HG03108 (cell line): ENCODE measurements at regions not wholly inside any gene's neighbourhood (a gene's known extent, or its start where the extent isn't known, plus 50 kb on each side); places are given as distances from the start of the nearest gene placed in this dataset.
"Not testable (repeated sequence)": the region's sequence is repeated elsewhere in the genome, so short reads cannot be mapped to it uniquely, and the experiment has no call there.

ENCODE experiments used
- ATAC-seq: cut with Tn5 transposase; IDR thresholded peaks from one replicate; pipeline ENCODE4 v1.9.1; 2021; ENCODE audit warnings: moderate library complexity; ENCODE audit not compliant: unreplicated experiment

DNA sequence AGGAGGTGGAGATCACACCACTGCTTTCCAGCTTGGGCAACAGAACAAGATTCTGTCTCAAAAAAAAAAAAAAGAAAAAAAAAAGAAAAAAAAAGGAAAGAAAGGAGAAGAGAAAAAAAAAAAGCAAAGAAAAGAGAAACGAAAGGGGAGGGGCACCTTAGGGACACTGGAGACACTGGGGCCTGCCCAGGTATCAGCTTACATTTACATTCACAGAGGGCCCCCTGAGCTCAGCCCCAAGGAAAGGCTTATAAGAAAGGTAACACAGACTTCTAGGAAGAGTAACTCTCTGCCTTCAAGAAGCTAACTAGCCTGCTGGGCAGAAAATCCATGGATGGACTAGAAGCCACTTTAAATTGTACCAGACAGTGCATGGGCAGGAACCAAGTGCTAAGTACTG lies 108.8 kb downstream of the NPY start:
- no peak for ATAC-seq

DNA sequence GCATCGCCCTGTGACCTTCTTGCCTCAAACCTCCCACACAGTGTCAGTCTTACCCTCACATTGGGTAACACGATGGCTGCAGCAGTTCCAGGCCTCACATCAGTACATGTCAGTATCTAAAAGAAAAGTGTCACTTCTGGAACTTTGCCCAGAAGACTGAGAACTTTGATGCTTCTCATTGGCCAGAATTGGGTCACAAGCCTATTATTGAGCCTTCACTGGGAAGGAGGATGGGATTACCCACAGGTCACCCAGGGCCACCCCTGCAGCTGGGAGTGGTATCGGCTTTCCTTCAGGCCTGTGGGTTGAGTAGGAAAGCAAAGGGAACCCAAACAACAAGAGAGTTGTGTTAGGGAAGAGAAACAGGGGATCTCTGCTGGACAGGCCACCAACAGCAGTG lies 111.5 kb downstream of the NPY start:
- ATAC-seq, result no peak

DNA sequence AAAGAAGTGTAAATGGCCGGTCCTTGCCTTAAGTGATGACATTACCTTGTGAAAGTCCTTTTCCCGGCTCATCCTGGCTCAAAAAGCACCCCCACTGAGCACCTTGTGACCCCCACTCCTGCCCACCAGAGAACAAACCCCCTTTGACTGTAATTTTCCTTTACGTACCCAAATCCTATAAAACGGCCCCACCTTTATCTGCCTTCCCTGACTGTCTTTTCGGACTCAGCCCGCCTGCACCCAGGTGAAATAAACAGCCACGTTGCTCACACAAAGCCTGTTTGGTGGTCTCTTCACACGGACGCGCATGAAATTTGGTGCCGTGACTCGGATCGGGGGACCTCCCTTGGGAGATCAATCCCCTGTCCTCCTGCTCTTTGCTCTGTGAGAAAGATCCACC lies 112.4 kb downstream of the NPY start:
- ATAC-seq, result not testable (repeated sequence)

DNA sequence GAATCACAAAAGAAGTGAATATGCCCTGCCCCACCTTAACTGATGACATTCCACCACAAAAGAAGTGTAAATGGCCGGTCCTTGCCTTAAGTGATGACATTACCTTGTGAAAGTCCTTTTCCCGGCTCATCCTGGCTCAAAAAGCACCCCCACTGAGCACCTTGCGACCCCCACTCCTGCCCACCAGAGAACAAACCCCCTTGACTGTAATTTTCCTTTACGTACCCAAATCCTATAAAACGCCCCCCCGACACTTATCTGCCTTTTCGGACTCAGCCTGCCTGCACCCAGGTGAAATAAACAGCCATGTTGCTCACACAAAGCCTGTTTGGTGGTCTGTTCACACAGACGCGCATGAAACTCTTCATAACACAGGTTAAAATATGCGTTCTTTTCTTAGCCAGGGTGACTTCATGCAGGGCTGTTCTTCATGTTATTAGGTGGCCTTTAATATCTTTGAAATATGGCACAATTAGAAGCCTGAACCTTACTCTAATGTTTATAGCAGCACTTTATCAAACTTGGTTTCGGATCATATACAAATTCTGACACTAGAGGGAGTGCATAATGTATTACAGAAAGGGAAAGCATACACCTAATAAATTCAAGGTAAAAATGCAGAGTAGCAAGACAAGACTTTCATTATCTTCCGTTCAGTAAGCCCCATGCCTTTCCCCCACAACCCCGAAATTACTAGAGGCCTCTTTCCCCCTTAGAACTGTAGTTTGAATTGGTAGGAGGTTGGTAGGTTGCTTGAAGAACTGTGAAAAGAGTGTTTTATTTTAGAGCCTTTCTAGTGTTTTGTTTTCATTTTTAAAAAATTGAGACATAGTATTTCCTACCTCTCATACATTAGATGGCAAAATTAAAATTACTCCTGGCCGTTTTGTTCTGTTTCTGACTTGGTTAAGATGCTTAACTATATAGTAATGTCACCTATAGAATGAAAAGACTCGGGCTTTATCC lies 117.9 kb downstream of the NPY start:
- no peak for ATAC-seq

DNA sequence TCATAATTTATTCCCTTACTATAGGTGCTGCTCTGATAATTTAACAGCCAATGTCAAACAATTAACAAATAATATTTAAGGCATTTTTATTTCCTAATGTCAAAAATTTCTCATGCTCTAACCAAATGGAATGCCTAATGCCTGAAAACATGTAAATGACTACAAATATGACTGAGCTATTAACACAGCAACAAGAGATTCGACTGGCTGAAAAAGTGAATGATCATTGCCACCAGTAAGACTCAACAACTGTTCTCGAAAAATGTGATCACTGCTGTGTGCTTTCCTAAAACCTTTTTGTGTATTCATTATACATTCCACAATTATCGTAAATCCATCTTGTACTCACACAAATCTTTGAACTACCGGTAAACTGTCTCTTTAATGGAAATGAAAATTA lies 118.7 kb downstream of the NPY start:
- ATAC-seq, result no peak

DNA sequence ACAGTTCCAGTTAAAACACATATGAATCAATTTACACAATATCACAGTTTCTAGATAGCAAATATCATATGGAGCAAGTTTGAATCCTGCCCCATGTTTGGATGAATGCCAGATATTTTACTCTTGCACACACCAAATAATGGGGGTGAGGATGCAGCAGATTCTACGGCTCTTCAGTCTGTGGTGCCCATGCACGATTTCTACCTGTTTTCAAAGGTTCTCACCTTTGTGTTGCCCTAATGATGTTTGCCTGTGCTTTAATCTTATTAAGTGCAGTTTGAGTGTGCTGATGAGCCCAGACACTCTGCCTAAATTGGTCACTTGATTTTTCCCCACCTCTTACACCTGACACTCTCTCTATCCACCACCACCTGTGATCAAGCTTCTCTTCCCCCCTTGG lies 119.6 kb downstream of the NPY start:
- no peak for ATAC-seq

DNA sequence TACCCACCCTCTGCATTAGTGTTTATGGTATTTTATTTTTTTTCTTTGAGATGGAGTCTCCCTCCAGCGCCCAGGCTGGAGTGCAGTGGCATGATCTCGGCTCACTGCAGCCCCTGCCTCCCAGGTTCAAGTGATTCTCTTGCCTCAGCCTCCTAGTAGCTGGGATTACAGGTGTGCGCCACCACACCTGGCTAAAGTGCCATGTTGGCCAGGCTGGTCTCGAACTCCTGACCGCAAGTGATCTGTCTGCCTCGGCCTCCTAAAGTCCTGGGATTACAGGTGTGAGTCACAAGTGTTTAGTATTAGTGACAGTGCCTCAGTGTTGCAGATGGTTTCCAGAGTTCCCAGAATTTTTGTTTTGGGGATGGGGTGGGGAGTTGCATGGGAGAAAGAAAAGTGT lies 120.3 kb downstream of the NPY start:
- no peak for ATAC-seq

DNA sequence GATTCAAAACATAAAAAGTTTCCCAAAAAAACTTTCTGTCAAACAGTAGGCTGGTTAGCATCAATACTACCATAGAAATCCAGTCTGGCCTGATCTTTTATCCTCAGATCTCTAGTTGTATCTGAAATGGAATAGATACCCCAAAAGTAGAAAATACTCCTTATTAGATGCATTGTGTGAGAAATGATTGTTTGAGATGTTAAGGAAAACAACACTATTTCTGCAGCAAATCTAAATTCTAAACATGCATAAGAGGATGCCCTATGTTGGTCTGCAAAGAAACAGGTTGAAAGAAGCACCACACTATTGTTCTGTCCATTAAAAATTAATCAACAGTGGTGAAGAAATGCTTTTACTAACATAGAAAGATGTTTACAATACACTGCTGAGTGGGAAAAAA lies 121.0 kb downstream of the NPY start:
- ATAC-seq, result no peak

DNA sequence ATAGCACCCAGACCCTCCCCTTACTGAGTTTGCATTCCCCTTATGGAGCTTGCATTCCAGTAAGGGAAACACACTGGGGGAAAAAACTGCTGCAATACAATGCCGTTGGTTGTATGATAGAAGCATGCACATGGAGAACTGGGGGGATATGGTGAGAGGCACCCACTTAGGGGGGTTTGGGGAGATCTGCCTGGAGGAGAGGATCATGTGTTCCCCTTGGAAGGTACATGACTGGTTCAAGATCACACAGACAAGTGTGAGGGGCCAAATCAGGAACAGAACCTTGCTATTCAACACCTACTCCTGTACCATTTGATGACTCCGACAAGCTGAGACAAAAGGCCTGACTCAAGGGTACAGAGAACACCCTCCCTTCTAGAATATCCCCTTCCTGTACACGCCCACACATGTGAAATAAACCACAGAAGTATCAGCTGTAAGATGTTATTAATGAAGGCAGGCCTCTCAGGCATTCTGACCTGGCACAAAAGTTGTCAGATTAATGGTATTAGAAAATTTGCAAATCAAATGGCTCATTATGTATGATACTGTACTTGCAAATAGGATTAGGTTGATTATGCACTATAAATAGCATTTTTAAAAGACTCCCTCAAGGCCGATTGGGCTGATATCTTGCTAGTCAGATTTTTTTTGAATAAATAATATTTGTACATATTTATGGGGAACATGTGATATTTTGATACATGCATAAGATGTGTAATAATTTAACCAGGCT lies 122.2 kb downstream of the NPY start:
- no peak for ATAC-seq

DNA sequence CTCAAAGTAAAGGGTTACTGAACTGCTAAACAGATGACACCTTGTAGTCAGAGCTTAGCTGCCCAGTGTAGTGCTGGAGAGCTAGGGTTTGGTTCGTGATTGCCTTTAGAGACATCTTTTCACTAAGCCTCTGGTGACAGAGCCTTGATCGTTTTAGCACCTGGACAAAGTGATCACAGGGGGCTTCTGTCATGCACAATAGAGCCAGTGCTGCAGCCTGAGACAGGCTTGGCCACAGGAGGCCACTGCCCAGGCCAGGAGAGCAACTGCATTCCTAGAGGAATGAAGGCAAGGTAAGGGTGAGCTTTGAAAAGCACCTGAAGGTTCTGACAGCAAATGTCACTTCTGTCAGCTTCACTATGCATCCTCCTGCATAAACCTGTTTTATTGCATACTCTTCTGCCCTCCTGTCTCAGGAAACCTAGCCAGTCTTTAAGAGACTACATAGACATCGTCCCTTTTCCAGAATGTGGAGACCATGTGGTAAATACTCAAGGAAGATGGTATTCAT lies 122.9 kb downstream of the NPY start:
- ATAC-seq, result no peak

DNA sequence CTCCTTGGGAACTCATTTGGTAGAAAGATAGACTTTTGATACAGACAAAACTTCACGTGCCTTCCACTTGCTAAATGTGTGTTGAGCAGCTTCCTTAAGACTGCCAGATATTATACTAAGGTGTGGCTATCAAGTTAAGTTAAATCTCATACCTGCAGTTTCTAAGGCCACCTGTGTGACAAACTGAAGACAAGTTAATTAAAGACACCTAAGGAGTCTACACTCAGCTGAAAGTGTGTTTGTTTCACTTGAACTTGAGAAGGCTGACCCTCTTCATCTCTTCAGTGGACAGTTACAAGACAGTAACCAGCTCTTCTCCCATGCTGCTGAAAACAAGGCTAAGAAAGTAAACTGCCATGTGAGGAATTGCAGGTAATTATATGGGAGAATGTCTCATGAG lies 124.0 kb downstream of the NPY start:
- no peak for ATAC-seq

DNA sequence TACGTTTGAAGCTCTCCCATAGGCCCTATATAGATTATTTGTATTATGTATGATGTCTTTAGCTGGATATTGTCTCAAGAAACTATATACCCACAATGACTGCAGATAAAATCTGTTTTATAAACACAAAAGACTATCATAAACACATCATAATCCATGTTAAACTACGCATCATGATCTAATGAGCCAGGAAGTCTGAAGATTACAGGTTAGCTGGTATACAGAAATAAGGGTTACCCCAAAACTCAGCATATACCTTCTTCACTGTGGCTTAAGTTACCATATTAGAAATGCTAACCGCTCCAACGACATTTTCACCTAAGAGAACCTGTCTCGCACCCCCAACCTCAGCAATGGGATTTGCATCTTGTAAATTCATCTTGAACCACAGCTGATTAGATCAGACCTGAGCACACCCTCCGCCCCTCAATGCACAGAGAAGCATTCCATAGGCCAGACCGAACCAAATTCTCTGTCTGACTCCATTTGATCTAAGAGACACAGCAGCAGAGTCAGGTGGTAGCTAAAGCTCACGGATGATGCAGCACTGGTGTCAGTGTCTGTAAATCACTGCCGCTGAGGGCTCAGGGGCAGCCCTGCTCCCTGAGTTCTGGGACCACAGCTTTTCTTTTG lies 124.9 kb downstream of the NPY start:
- ATAC-seq, result no peak

DNA sequence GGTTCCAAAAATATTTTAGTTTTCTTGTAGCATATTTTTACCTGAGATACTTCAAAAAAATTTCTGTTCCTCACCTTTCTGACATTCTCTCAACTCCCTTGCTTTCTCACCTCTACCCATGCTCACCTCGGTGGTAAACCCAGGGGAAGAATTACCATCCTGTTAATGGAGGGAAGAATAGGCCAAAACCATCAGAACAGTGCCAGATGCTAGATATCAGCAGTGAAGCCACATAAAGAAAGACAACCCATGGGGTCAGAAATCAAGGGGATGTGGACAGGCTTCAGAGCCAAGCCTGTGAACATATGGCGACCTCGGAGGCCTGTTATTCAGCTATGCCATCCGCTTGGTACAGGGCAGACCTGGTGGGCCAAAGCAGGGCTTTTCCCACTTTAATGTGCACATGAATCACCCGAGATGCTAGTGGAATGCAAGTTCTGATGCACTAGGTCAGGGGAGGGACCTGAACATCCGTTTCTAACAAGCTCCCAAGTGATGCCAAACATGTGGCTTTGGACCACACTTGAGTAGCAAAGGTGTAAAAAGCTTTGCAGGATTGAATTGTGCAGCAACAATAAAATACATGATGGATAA lies 125.5 kb downstream of the NPY start:
- no peak for ATAC-seq

DNA sequence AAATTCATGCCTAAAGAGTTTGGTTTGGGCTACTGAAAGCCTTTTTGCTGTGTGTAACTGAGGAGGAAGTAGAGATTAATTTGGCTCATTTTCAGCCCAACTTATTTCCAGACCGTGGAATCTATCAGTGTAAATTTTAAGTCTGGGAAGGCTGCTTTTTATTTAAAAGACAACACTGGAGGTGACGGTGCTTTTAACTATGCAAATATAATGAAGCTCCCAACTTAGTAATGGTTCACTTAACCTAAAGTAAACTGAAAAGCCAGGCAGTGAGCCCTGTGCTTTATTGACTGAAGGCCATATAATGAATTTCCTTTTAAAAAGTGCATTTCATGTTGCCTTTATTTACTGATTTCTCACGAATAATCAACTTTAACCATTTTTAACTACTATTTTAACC lies 127.2 kb downstream of the NPY start:
- no peak for ATAC-seq

DNA sequence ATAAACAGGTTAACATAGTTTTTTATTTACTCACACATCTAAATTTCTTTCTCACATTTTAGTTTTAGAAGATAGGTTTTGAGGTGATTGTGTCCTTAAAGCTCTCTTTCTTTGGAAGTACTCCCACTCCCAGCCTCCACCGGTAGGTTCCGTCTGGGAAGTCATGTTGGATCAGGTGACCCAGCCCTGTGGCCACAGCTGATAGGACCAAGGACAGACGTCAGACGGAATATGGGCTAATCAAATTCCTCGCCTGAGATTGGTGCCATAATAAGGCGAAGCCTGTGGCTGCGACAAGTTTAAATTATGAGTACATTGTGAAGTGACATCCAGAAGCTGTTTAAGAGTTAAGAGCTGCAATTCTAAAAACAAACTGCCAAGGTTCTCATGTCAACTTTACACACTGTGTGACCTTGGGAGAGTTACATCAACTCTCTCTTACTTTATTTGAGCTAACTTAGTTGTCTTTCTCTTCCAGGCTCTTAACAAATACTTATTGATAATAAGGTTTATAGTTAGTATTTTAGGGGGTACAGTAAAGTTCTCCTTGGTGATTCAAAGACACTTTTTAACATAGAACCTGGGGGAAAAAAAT lies 133.6 kb downstream of the NPY start:
- ATAC-seq, result no peak

DNA sequence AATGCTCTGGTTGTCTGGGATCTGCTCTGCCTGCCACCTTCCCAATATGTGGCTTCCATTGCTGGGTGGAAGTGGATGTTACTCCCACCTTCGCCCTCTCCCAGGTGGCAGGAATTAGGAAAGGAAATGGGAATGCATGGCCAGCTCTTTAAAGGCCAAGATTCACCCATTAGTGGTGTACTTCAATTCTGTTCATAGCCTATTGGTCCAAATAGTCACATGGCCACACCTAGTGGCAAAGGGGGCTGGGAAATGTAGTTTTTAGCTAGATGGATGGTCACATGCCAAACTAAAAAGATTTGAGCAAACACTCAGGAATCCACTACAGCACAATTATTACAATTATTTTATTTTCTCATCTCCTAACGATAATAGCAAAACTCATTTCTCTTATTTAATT lies 135.1 kb downstream of the NPY start:
- no peak for ATAC-seq

DNA sequence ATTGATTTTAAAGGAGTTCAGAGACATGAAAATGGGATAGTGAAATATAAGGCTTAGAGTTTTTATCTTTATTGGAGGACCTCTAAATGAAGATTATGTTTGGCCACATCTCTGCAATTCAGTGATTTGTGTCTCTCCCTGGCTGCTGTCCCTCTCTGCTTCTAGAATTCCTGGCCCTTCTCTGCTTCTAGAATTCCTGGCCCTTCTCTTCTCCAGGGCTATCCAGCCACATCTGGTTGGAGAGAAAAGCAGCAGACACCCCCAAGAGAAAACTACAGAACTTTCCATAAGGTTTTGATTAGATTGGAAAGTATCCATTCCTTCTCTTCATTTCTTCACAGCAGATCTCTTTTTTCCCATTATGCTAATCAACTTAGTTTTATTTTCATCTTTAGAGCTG lies 135.5 kb downstream of the NPY start:
- no peak for ATAC-seq

DNA sequence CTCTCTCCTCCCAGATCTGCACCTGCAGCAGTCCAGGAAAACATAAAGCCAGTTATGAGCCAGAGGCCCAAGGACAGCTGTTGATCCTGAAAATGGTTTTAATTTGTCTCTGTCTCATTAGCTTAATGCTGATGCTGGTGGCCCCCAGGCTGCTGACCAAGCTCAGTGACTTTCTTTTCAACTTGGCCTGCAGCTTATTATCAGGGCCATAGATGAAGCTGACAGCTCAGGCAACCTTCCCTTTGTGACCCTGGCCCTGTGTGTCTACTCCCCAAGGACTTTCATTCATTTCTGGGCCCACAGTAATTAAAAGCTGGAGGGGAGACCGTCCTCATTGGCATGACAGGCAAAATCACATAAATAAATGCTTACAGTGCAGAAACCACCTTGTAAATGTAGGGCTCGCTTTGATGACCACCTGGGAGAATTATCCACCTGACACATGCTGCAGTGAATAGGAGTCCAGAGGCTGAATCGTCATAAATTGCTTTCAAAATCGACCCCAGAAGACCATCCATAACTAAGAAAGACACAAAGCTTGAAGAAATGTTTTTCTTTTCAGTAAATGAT lies 138.5 kb downstream of the NPY start:
- no peak for ATAC-seq

DNA sequence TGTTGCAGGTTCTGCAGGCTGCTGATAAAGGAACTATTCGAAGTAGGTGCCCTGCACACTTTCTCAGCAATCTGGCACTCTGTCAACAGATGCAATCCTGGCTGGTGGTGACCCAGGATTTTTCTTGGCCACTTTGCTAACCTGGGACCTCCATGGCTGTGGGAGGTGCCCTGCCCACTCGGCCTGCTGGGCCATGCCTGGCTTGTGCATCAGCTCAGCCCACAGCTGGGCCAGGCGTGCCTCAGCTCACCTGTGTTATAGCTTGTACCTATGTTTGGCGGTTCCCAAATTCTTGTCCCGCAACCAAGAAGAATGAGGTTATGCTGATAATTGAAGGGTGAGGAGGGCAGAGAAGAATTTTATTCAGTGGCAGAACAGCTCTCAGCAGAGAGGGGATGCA lies 141.7 kb downstream of the NPY start:
- ATAC-seq, result no peak

DNA sequence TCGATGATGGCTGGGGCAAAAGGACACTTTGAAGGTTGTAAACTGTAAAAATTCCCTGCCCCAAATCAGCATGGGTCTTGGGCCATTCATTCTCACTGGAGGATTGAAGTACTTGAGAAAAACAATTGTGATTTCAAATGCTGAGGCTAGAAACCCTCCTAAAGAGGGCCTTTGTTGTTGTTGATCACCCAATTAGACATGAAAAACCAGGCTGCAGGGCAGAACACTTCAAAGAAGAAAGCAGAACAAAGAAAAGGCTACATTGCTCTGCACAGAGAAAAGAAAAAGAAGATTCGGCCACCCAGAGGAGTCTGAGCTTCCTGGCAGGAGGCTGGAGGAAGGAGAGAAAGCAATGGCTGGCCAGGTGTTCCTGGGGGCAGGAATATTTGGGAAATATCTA lies 143.1 kb downstream of the NPY start:
- ATAC-seq, result no peak

DNA sequence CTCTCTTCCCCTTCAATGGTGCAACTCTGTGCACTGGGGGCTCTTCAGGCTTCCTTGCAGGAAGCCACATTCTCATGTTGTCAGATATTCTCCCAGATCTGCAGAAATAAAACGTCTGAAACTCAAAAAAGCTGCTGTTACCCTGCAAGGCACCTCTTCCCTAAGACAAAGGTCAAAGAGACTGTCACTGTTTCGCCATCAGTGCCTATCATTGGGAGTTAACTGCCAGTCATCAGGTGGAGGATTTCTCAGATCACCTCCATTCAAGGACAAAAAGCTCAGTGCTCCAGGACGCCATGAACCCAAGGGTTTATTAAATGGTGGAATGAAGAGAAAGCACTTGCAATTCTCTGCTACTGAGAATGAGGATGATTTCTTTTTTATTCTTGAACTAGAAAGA lies 144.6 kb upstream of the PALS2 start:
- ATAC-seq, result no peak
